SJSA1 (cell line): ENCODE measurements at regions not wholly inside any gene's neighbourhood (a gene's known extent, or its start where the extent isn't known, plus 50 kb on each side); places are given as distances from the start of the nearest gene placed in this dataset.
A peak's percentile ranks its signal among the peaks of the same experiment; 100 is the strongest.
"Not testable (repeated sequence)": the region's sequence is repeated elsewhere in the genome, so short reads cannot be mapped to it uniquely, and the experiment has no call there.

Experiments used
- DNase-seq, 2 experiments: peaks; one replicate each; pipeline ENCODE4 v3.0.0-alpha.2; 2015 to 2020; ENCODE audit warnings: low spot score in 2 of 2, low read depth in 1 of 2
- H3K27ac ChIP-seq: fragments of 250-450 bp; sonication (Bioruptor Pico); 2 replicates; pipeline ENCODE4 v1.5.1; 2020; ENCODE audit warnings: mild to moderate bottlenecking, moderate library complexity
- H3K27me3 ChIP-seq: fragments of 250-450 bp; sonication (Bioruptor Pico); replicated peaks from 2 replicates; pipeline ENCODE4 v1.5.1; 2020; ENCODE audit warnings: mild to moderate bottlenecking, moderate library complexity
- H3K36me3 ChIP-seq: fragments of 250-450 bp; sonication (Bioruptor Pico); 2 replicates; pipeline ENCODE4 v1.5.1; 2020; ENCODE audit warnings: mild to moderate bottlenecking
- H3K4me1 ChIP-seq: fragments of 250-450 bp; sonication (Bioruptor Pico); replicated peaks from 2 replicates; pipeline ENCODE4 v1.6.1; 2021; ENCODE audit warnings: mild to moderate bottlenecking
- H3K4me3 ChIP-seq: fragments of 250-450 bp; sonication (Bioruptor Pico); 2 replicates; pipeline ENCODE4 v1.5.1; 2020; ENCODE audit warnings: mild to moderate bottlenecking
- H3K9me3 ChIP-seq: fragments of 250-450 bp; sonication (Bioruptor Pico); replicated peaks from 2 replicates; pipeline ENCODE4 v1.5.1; 2020; ENCODE audit warnings: mild to moderate bottlenecking

DNA sequence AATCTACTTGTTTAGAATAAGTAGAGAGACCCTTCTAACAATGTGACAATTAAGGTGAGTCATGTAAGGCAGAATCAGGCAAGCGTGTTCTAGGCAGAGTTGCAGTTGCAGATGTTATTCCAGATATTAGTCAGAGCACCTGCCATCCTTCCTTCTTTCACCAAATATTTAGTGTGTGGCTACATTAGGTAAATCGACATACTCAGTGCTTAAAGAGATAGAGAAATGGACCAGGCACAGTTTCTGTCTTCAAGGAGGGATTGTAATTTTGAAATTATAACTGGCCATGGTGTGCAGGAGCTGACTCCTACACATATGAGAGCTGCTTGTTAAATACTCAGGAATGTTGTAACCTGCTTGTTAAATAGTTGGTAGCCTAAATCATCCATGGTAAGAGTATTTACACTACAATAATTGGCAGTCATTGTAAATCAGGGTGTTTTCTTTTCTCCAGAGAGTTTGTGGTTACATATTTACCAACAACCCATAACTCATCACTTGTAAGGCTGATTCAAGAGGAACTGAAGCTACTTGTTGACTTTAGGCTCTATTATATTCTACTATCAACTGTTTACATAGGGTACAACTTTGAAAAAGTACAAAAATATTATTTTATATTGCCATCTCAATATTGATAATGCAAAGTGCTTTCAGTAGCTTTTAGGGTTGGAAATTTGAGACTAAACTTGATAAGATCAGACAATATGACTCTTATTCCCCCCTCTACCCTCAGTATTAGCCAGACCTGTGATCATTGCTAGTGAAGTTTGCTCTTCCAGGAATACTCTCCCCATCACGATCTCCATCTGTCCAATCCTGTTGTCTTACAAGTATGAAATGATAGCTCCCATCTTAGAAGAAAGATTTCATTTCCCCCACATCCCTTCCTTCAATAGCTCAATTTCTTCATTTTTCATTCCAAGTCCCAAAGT lies 607.1 kb downstream of the COL12A1 start:
- Histone ChIP-seq H3K27me3 (no peaks in the 10 kb centered on the region), H3K9me3 (no peaks in the 10 kb centered on the region), H3K4me1 (peaks cover 19% of the 10 kb centered on the region), H3K4me3 (no peak overlapping the region), H3K27ac (no peak overlapping the region), H3K36me3 (no peaks in the 10 kb centered on the region)
- peak in 1 of 2 experiments; percentile 63 for DNase-seq

DNA sequence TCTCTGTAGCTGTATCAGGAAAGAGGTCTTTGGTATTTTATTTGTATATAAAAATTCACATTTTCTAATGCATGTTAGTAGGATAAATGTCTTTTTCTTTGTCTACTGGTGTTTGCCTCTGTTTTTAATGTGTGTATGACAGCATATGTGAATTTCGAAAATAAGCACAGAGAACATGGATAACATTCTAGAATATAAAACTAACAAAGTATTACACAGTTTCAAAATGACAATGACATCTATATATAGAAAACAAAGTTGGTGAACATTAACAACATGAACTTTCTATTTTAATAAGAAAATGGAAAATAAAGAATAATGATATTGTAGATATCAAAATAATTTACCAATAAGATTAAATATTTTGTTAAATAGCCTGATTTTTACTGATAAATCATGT lies 608.0 kb downstream of the COL12A1 start:
- no peak for DNase-seq
- H3K27ac ChIP-seq, result no peak overlapping the region
- peaks cover 19% of the 10 kb centered on the region for H3K4me1 ChIP-seq
- H3K27me3 ChIP-seq, result no peaks in the 10 kb centered on the region
- H3K36me3 ChIP-seq, result no peaks in the 10 kb centered on the region
- no peaks in the 10 kb centered on the region for H3K9me3 ChIP-seq
- H3K4me3 ChIP-seq, result no peak overlapping the region

DNA sequence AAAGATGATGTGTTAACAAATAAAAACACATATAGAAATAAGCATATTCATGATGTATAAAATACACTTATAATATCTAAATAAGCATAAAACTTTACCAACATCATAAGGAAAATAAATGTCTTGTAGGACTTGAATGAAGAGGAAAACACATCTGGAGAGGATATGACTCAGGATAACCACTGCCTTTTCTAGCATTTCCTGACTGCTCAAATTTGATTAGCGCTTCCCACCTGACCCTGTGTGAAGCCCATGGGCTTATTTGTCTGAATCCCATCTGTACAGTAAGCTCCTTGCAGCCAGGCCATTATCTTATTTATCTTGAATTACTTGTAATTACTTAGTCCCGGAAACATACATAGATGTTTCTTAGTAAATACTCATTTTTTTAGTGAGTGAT lies 608.6 kb downstream of the COL12A1 start:
- no peak for DNase-seq
- Histone ChIP-seq H3K9me3 (no peaks in the 10 kb centered on the region), H3K4me3 (no peak overlapping the region), H3K36me3 (no peaks in the 10 kb centered on the region), H3K27me3 (no peaks in the 10 kb centered on the region), H3K27ac (no peak overlapping the region), H3K4me1 (peaks cover 19% of the 10 kb centered on the region)

DNA sequence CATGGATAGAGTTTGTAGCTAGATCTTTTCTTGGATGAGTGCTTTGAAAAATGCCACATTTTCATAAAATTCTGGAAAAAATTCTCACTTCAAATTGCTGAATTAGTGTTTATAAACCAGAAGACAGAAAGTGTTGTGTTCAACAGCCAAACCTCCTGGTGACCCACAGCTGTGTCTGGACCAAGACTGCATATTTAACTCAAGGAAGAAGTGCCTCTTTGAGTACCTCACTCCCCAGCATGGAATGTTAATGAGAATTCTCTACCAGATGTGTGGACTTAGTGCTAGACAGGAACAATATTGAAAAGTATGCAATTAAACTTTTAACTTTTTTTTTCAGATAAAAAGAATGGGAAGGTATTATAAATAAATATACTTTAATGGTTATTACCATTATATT lies 609.3 kb downstream of the COL12A1 start:
- no peaks in the 10 kb centered on the region for H3K27me3 ChIP-seq
- no peak overlapping the region for H3K27ac ChIP-seq
- H3K4me3 ChIP-seq, result no peak overlapping the region

DNA sequence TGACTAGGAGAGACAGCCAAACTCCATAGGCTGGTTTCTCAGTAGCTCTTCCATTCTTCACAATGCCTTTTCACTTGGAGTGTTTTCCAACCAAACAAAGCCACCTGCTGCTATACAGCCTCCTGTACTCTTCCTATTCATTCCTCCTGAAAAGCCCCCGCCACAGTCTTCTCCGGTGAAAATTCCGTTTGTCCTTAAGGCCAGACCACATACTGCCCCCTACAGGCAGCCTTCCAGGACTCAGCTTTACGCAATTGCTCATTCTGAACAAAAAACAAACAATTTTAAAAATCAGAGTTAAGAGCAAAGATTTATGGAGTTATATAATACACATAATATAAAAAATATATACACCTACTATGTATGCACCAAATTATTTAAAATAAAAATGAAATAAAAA lies 611.5 kb downstream of the COL12A1 start:
- DNase-seq, H3K27ac ChIP-seq, H3K4me3 ChIP-seq, H3K9me3 ChIP-seq, H3K27me3 ChIP-seq, H3K36me3 ChIP-seq: not testable (repeated sequence)
- peaks cover 18% of the 10 kb centered on the region for H3K4me1 ChIP-seq

More for the DNA sequence above, 609.3 kb downstream of the COL12A1 start:
- Histone ChIP-seq H3K36me3 (no peaks in the 10 kb centered on the region), H3K9me3 (no peaks in the 10 kb centered on the region), H3K4me1 (peaks cover 19% of the 10 kb centered on the region)
- no peak for DNase-seq

DNA sequence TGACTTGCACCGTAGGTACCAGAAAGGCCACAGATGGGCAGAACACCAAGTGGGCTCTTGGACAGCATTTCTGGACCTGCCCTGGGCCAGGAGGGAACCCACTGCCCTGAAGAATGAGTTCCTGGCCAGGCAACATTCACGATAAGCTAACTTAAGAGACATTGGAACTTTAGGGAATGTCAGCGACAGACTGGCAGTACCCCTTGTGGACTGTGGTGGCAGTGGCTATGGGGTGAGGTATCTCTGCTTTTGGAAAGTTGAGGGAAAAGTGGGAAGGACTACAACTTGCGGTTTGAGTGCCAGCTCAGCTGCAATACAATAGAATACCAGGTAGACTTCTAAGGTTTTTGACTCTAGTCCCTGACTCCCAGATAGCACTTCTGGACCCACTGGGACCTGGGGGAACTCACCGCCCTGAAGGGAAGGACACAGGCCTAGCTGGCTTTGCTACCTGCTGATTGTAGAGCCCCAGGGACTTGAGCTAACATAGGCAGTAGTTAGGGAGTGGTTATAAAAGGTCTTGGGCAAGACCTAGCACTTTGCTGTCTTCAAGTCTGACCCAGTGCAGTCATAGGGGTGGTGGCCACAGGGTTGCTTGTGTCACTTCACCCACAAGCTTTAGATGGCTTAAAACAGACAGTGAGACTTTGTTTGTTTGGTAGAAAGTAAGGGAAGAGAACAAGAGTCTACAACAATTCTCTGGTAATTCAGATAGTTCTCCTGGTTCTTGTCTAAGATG lies 617.6 kb downstream of the COL12A1 start:
- Histone ChIP-seq H3K36me3 (no peaks in the 10 kb centered on the region), H3K27ac (no peak overlapping the region), H3K4me3 (no peak overlapping the region), H3K27me3 (no peaks in the 10 kb centered on the region), H3K9me3 (no peaks in the 10 kb centered on the region), H3K4me1 (peaks cover 2% of the 10 kb centered on the region)
- no peak for DNase-seq

DNA sequence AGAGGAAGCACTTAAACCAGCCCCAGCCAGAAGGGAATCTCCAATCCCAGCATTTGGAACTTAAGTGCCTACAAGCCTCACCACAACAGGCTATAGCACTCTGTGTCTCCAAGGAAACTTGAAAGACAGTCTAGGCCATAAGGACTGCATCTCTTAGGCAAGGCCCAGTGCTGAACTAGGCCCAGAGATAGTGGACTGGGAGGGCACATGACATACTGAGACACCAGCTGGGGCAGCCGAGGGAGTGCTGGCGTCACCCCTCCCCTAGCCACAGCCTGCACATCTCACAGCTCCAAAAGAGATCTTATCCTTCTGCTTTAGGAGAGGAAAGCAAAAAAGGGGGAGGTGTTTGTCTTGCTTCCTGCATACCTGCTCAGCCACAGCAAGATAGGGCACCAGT lies 618.5 kb downstream of the COL12A1 start:
- DNase-seq, result no peak
- Histone ChIP-seq H3K4me3 (no peak overlapping the region), H3K36me3 (no peaks in the 10 kb centered on the region), H3K4me1 (peaks cover 6% of the 10 kb centered on the region), H3K27ac (no peak overlapping the region), H3K27me3 (no peaks in the 10 kb centered on the region), H3K9me3 (no peaks in the 10 kb centered on the region)

DNA sequence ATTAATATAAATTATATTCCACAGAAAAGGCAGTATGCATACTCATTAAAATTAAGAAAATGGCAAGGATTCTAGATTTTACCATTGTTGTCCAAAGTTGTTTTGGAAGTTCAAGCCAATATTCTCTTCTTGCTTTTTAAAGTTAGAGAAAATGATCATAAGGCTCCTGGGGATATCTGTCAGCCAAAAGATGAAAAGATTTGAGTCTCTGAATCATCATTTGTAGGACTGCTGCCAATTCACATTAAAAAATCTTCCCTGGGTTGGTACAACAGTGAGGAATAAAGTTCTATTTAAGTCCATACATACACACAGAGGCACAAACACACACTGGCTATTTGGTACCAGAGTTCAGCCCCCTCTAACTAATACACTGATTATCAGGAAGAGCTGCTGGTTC lies 620.1 kb downstream of the COL12A1 start:
- H3K9me3 ChIP-seq, result no peaks in the 10 kb centered on the region
- H3K36me3 ChIP-seq, result no peaks in the 10 kb centered on the region
- no peaks in the 10 kb centered on the region for H3K27me3 ChIP-seq
- H3K27ac ChIP-seq, result no peak overlapping the region
- no peak for DNase-seq
- no peak overlapping the region for H3K4me3 ChIP-seq
- H3K4me1 ChIP-seq, result peaks cover 6% of the 10 kb centered on the region

DNA sequence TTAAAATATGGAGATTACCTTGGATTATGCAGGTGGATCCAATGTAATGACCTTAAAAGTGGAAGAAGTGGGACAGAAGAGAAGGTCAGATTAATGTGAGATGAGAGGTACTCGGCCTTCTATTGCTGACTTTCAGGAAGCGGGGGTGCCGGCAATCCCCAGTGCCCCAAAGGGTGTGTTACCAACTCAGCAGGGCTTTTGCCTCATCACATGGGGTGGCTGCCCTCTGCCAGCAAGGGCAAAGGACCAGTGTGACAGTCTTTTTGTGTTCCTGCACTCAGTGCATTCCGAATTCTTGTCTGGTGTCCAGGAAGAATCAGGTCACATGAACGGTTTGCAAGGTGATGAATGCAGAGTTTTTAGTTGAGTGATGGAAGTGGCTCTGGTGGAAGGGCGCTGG lies 624.2 kb downstream of the COL12A1 start:
- Histone ChIP-seq H3K4me3 (no peak overlapping the region), H3K4me1 (peaks cover 28% of the 10 kb centered on the region), H3K27ac (no peak overlapping the region), H3K36me3 (no peaks in the 10 kb centered on the region), H3K27me3 (no peaks in the 10 kb centered on the region), H3K9me3 (no peaks in the 10 kb centered on the region)
- no peak for DNase-seq

DNA sequence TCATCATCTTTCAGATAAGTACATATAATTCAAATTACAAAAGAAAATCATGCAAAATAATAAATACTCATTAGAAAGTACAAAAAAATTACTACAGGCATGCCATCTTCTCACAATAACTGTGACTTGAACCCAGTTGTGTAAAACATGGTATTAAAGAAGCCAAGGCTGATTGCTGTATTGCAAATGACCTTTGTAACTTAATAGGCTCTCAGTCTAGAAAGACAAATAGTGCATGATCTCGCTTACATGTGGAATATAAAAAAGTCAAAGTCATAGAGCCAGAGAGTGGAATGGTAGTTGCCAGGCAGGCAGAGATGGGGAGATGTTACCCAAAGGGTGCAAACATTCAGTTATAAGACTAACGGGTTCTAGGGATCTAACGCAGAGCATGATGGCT lies 626.1 kb downstream of the COL12A1 start:
- DNase-seq, result no peak
- peaks cover 28% of the 10 kb centered on the region for H3K4me1 ChIP-seq
- no peaks in the 10 kb centered on the region for H3K9me3 ChIP-seq
- H3K4me3 ChIP-seq, result no peak overlapping the region
- H3K27ac ChIP-seq, result no peak overlapping the region
- no peaks in the 10 kb centered on the region for H3K27me3 ChIP-seq
- H3K36me3 ChIP-seq, result no peaks in the 10 kb centered on the region

DNA sequence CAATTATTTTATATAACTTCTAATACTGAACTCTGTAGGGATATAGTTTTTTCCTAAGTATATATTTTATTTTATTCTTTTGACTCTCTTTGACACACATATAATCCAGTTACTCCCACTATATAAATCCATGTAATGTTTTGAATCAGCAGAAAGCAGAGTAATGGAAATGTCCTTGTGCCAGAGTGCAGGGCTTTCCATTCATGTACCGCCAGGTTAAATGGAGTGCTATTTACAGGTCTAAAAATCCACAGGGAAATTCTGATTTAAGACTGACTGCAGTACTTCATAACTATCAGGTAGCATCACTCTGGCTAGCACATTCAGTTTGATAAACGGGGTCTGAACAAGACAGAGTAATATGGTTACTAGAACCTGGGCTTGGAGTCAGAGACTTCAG lies 626.8 kb downstream of the COL12A1 start:
- H3K27ac ChIP-seq, result peak overlapping the region; percentile 77
- H3K4me3 ChIP-seq, result no peak overlapping the region
- peaks cover 28% of the 10 kb centered on the region for H3K4me1 ChIP-seq
- DNase-seq, result no peak
- no peaks in the 10 kb centered on the region for H3K9me3 ChIP-seq
- H3K27me3 ChIP-seq, result no peaks in the 10 kb centered on the region
- no peaks in the 10 kb centered on the region for H3K36me3 ChIP-seq

DNA sequence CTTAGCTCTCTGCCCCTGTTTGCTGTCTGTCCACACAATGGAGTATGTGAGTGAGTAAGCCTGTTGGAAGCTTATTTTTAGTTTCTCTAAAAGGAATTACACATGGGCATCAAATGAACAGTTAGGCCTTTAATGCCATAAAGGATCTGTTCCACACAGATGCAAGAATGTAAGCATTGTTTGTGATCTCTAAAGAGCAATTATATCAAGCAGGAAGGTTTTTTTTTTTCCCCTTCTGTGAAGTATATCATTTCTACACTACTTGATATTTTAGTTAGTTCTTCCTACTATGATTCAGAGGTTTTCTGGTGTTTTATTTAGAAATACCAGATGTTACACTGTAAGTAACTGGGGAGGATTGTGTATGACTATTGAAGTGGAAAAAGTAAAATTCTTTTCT lies 627.5 kb downstream of the COL12A1 start:
- peak in 1 of 2 experiments; percentile 84 for DNase-seq
- Histone ChIP-seq H3K4me3 (no peak overlapping the region), H3K4me1 (peaks cover 26% of the 10 kb centered on the region), H3K36me3 (no peaks in the 10 kb centered on the region), H3K27ac (peak overlapping the region; percentile 77), H3K9me3 (no peaks in the 10 kb centered on the region), H3K27me3 (no peaks in the 10 kb centered on the region)

DNA sequence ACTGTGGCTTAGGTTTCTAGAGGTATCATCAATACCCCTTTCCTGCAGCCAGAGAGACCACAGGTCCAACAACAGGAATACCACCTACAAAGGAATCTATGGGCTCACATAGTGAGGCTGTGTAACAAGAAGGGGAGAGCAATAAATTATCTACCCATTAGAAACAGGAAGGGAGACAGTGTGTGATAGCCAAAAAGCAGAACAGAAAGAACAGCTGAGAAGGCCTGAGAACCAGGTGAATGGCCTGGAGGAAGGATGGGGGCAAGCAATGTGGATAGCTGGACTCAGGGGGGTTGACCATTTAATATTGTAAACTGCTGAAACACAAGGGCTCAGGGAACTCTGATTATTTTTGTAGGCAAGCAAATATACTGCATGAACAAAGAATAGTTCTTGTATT lies 628.2 kb downstream of the COL12A1 start:
- Histone ChIP-seq H3K36me3 (no peaks in the 10 kb centered on the region), H3K4me1 (peaks cover 22% of the 10 kb centered on the region), H3K4me3 (no peak overlapping the region), H3K27me3 (no peaks in the 10 kb centered on the region), H3K27ac (peak overlapping the region; percentile 77), H3K9me3 (no peaks in the 10 kb centered on the region)
- peak in 1 of 2 experiments; percentile 14 for DNase-seq

DNA sequence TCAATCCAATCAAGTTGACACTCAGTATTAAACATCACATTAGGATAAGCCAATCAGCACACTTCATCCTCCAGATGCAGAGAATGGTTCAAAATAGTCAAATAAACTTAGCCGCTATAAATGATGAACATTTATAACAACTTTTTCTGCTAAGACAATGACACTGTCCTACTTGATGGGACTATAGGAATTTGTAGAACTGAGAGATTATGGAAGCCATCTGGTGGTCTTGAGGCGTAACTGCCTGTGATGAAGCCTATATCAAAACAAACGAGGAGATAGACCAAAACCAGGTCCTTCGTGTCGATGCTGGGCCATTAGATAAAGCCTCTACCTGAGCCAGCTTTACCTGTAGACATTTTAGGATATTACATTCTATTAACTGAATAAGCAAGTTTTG lies 631.1 kb downstream of the COL12A1 start:
- peak in 1 of 2 experiments; percentile 26 for DNase-seq
- Histone ChIP-seq H3K9me3 (no peaks in the 10 kb centered on the region), H3K4me1 (peaks cover 22% of the 10 kb centered on the region), H3K27ac (no peak overlapping the region), H3K36me3 (no peaks in the 10 kb centered on the region), H3K4me3 (no peak overlapping the region), H3K27me3 (no peaks in the 10 kb centered on the region)
